ENCODE measurements at regions not wholly inside any gene's neighbourhood (a gene's known extent, or its start where the extent isn't known, plus 50 kb on each side); places are given as distances from the start of the nearest gene placed in this dataset.

DNA sequence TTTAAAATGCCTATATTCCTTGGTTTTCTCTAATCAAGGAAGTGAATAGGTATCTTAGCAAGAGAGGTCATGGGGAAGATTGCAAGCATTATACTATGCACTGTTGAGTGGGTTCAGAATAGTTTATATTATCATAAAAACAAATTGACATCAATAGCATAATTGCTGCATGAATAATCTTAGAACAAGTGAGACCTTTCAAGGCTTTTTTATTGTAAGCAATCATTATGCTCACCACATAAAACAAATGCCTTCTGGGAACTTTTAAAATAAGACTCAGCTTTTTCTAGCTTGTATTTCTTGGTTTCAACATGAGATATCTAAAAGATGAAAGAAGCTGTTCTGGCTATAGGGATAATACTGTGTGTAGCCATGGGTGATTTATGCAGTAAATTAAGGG is 135.6 kb upstream of the ZC3H12C start:
- H3K4me3 Mint-ChIP-seq (ENCODE audit: unreplicated experiment) = no peak overlapping the region
- ChIA-PET POLR2A (no interaction called here), CTCF (interaction anchor here (0.6 kb wide), 1 partner anchor 167 kb away, joined by 3 read pairs; no protein-coding TSS in a partner anchor)
- H3K9me3 Mint-ChIP-seq (ENCODE audit: unreplicated experiment) = no peaks in the 10 kb centered on the region
- no peaks in the 10 kb centered on the region for H3K27me3 Mint-ChIP-seq (ENCODE audit: insufficient read depth, unreplicated experiment)
- intact Hi-C loops (cut with micrococcal nuclease) = no loop called here
- H3K36me3 Mint-ChIP-seq (ENCODE audit: insufficient read depth, unreplicated experiment) = peaks cover 5% of the 10 kb centered on the region
- TF ChIP-seq, protein P1, sequence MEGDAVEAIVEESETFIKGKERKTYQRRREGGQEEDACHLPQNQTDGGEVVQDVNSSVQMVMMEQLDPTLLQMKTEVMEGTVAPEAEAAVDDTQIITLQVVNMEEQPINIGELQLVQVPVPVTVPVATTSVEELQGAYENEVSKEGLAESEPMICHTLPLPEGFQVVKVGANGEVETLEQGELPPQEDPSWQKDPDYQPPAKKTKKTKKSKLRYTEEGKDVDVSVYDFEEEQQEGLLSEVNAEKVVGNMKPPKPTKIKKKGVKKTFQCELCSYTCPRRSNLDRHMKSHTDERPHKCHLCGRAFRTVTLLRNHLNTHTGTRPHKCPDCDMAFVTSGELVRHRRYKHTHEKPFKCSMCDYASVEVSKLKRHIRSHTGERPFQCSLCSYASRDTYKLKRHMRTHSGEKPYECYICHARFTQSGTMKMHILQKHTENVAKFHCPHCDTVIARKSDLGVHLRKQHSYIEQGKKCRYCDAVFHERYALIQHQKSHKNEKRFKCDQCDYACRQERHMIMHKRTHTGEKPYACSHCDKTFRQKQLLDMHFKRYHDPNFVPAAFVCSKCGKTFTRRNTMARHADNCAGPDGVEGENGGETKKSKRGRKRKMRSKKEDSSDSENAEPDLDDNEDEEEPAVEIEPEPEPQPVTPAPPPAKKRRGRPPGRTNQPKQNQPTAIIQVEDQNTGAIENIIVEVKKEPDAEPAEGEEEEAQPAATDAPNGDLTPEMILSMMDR (IDR thresholded peaks at IDR 0.05; ENCODE audit: unreplicated experiment) = no peak
- no peaks in the 10 kb centered on the region for H3K4me1 Mint-ChIP-seq (ENCODE audit: insufficient read depth, unreplicated experiment)
- no peak for DNase-seq (ENCODE audit: unreplicated experiment)
- no TSS peak for BruUV-seq (replicated peaks)
- no peak overlapping the region for H3K27ac Mint-ChIP-seq (ENCODE audit: low read depth, unreplicated experiment)

DNA sequence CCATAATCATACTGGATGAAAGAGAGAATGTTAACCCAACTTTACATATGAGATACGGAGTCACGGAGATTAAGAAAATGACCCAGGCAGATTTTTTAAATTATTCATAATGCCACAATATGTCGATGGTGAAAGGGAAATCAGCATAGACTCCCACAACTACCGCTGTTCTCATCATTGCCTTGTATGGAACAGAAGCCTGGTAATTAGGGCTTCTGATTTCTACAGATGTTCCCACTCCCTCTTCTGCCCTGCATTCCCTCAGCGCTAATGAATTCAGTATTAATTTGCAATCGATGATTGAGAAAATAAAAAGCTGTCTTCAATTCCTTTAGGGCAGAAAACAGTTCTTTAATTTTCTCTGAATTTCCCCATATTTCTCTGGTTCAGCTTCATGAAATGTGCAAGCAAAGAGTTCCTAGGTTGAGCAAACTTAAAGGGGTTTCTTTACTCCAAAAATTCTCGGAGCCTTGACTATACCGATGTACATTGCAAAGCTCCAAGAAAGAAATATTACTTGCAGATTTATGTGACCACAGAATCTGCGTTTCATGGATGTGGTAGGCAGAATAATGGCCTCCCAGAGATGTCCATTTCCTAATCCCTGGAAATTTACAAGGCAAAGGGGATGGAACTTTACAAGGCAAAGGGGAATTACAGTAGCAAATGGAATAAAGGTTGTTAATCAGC is 134.9 kb upstream of the ZC3H12C start:
- POLR2A ChIA-PET = interaction anchor here (0.6 to 1.9 kb wide), 2 partner anchors 123 to 137 kb away, joined by 3 to 4 read pairs; no protein-coding TSS in a partner anchor
- TF ChIP-seq, protein P1 (IDR thresholded peaks at IDR 0.05; ENCODE audit: unreplicated experiment) = no peak
- Mint-ChIP-seq H3K27ac (ENCODE audit: low read depth, unreplicated experiment) (no peak overlapping the region), H3K9me3 (ENCODE audit: unreplicated experiment) (no peaks in the 10 kb centered on the region), H3K4me1 (ENCODE audit: insufficient read depth, unreplicated experiment) (no peaks in the 10 kb centered on the region), H3K36me3 (ENCODE audit: insufficient read depth, unreplicated experiment) (peaks cover 5% of the 10 kb centered on the region), H3K4me3 (ENCODE audit: unreplicated experiment) (no peak overlapping the region), H3K27me3 (ENCODE audit: insufficient read depth, unreplicated experiment) (no peaks in the 10 kb centered on the region)
- no TSS peak for BruUV-seq (replicated peaks)
- DNase-seq (ENCODE audit: unreplicated experiment) = no peak
- intact Hi-C loops (cut with micrococcal nuclease) = no loop called here
- CTCF ChIA-PET = no interaction called here

DNA sequence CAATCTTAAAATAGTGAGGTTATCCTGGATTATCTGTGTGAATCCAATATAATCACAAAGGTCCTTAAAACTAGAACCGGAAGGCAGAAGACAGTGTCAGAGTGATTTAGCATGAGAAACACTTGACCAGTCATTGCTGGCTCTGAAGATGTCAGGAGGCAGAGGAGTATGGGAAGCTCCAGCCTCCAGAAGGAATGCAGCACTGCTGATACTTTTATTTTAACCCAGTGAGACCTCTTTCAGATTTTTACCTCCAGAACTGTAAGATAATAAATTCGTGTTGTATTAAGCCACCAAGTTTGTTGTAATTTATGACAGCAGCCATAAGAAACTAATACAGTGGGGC is 134.4 kb upstream of the ZC3H12C start:
- no peak overlapping the region for H3K4me3 Mint-ChIP-seq (ENCODE audit: unreplicated experiment)
- ChIA-PET POLR2A (interaction anchor here (0.6 to 1.9 kb wide), 2 partner anchors 122 to 137 kb away, joined by 3 to 4 read pairs; no protein-coding TSS in a partner anchor), CTCF (no interaction called here)

GRCh38 chr11:109960831-109961230 is 132.4 kb upstream of the ZC3H12C start:
- no peaks in the 10 kb centered on the region for H3K36me3 Mint-ChIP-seq (ENCODE audit: insufficient read depth, unreplicated experiment)
- TF ChIP-seq, protein P1 (IDR thresholded peaks at IDR 0.05; ENCODE audit: unreplicated experiment) = no peak
- no peaks in the 10 kb centered on the region for H3K27me3 Mint-ChIP-seq (ENCODE audit: insufficient read depth, unreplicated experiment)
- H3K27ac Mint-ChIP-seq (ENCODE audit: low read depth, unreplicated experiment) = no peak overlapping the region
- intact Hi-C loops (cut with micrococcal nuclease) = no loop called here
- no peak overlapping the region for H3K4me3 Mint-ChIP-seq (ENCODE audit: unreplicated experiment)
- no peaks in the 10 kb centered on the region for H3K9me3 Mint-ChIP-seq (ENCODE audit: unreplicated experiment)
- BruUV-seq (replicated peaks) = no TSS peak
- DNase-seq (ENCODE audit: unreplicated experiment) = peak; percentile 38
- H3K4me1 Mint-ChIP-seq (ENCODE audit: insufficient read depth, unreplicated experiment) = no peaks in the 10 kb centered on the region
- POLR2A ChIA-PET = interaction anchor here (0.6 to 1.8 kb wide), 13 partner anchors 9 to 1927 kb away, joined by 3 to 8 read pairs (median 4); partner anchors contain the start of gene ZC3H12C
- CTCF ChIA-PET = interaction anchor here (0.6 to 1.7 kb wide), 7 partner anchors 10 to 180 kb away, joined by 3 to 5 read pairs (median 3); partner anchors contain the start of gene ZC3H12C

More for the DNA sequence above, 134.4 kb upstream of the ZC3H12C start:
- Mint-ChIP-seq H3K9me3 (ENCODE audit: unreplicated experiment) (no peaks in the 10 kb centered on the region), H3K27ac (ENCODE audit: low read depth, unreplicated experiment) (no peak overlapping the region), H3K27me3 (ENCODE audit: insufficient read depth, unreplicated experiment) (no peaks in the 10 kb centered on the region), H3K4me1 (ENCODE audit: insufficient read depth, unreplicated experiment) (no peaks in the 10 kb centered on the region), H3K36me3 (ENCODE audit: insufficient read depth, unreplicated experiment) (peaks cover 5% of the 10 kb centered on the region)
- TF ChIP-seq, protein P1 (IDR thresholded peaks at IDR 0.05; ENCODE audit: unreplicated experiment) = no peak
- no peak for DNase-seq (ENCODE audit: unreplicated experiment)
- BruUV-seq (replicated peaks) = no TSS peak
- intact Hi-C loops (cut with micrococcal nuclease) = no loop called here
